Activated naive CD8-positive, alpha-beta T cell treated with anti-CD3 and anti-CD28 coated beads for 36 hours (primary cell): ENCODE measurements at regions not wholly inside any gene's neighbourhood (a gene's known extent, or its start where the extent isn't known, plus 50 kb on each side); places are given as distances from the start of the nearest gene placed in this dataset.

Source experiments
- DNase-seq: peaks from one replicate; pipeline ENCODE4 v3.0.0; 2021
- H3K27ac Mint-ChIP-seq: one replicate; pipeline ENCODE4 v1.8.0; 2022; ENCODE audit warnings: mild to moderate bottlenecking, moderate library complexity, mixed read lengths
- H3K27me3 Mint-ChIP-seq: one replicate; pipeline ENCODE4 v1.8.0; 2022; ENCODE audit warnings: mild to moderate bottlenecking, mixed read lengths
- H3K36me3 Mint-ChIP-seq: one replicate; pipeline ENCODE4 v1.8.0; 2021; ENCODE audit warnings: mild to moderate bottlenecking, mixed read lengths
- H3K4me1 Mint-ChIP-seq: one replicate; pipeline ENCODE4 v1.8.0; 2021; ENCODE audit warnings: mixed read lengths
- H3K4me3 Mint-ChIP-seq: one replicate; pipeline ENCODE4 v1.8.0; 2022; ENCODE audit warnings: mild to moderate bottlenecking, moderate library complexity, mixed read lengths
- H3K9me3 Mint-ChIP-seq: one replicate; pipeline ENCODE4 v1.8.0; 2022; ENCODE audit warnings: mixed read lengths

DNA sequence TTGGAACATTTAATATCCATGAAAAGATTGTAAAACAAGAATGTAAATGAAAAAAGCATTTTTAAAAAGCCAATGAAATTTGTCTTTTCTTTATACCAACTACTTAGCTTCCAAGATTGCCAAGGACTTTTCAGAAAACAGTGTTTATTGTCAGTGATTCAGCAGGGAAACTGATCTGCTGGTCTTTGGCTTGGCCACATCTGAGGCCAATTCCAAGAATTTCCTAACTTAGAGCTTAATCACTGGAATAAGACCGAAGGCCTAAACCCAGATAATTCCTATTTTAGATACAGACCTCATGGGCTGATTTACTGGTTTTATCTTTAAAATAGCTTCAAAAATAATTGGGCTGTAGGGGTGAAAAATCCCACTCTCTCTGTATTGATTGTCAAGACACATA lies 260.5 kb upstream of the RORA start:
- Mint-ChIP-seq H3K27ac (no peak overlapping the region), H3K36me3 (no peaks in the 10 kb centered on the region), H3K9me3 (no peaks in the 10 kb centered on the region), H3K4me3 (no peak overlapping the region), H3K27me3 (peaks cover 19% of the 10 kb centered on the region), H3K4me1 (no peaks in the 10 kb centered on the region)
- no peak for DNase-seq

- no peak for DNase-seq
- Mint-ChIP-seq H3K9me3 (no peaks in the 10 kb centered on the region), H3K36me3 (no peaks in the 10 kb centered on the region), H3K4me1 (no peaks in the 10 kb centered on the region), H3K27ac (no peak overlapping the region), H3K27me3 (peaks cover 31% of the 10 kb centered on the region), H3K4me3 (no peak overlapping the region)
These were observed 254.5 kb upstream of the RORA start for GRCh38 chr15:61483599-61483998.

DNA sequence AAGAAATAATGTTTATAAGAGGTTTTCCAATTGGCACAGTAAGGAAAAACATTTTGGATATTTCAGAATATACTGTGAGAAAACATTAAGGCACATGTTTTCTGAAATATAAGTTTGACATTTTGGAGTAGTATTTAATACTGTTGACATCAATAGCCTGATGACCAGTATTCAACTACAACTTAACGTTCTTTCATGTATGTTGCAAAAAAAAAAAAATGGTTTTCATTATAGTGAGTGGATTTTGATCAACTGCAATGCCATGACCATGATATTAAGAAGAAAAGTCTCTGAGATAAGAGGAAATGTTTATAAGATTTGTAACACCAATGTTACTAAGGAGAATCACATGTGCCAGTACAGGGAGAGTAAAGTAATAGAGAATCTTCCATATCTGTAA lies 252.8 kb upstream of the RORA start:
- H3K27me3 Mint-ChIP-seq: peaks cover 31% of the 10 kb centered on the region
- H3K4me1 Mint-ChIP-seq: no peaks in the 10 kb centered on the region
- H3K9me3 Mint-ChIP-seq: no peaks in the 10 kb centered on the region
- no peak for DNase-seq
- no peak overlapping the region for H3K4me3 Mint-ChIP-seq
- no peak overlapping the region for H3K27ac Mint-ChIP-seq
- no peaks in the 10 kb centered on the region for H3K36me3 Mint-ChIP-seq

DNA sequence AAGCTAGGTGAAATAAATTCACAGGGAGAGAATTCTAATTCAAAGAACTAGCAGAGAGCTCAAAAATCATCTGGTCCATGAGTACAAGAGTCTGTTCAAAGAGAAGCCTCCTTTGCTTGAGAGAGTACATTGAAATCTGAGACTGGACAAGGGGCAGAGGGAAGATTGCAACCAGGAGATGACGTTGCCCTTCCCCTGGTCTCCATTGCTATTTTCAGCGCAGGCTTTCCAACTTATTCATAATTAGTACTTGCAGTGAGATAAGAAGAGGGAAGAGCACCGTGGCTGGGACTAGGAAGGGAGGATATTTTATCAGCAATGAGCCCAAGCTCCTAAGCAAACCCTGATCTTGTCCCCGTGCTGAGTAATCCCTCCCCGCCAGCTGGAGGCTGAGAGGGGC lies 251.8 kb upstream of the RORA start:
- Mint-ChIP-seq H3K27ac (no peak overlapping the region), H3K9me3 (no peaks in the 10 kb centered on the region), H3K4me1 (no peaks in the 10 kb centered on the region), H3K27me3 (peaks cover 30% of the 10 kb centered on the region), H3K4me3 (no peak overlapping the region), H3K36me3 (no peaks in the 10 kb centered on the region)
- no peak for DNase-seq

GRCh38 chr15:61480295-61480694 lies 251.2 kb upstream of the RORA start:
- Mint-ChIP-seq H3K27me3 (peaks cover 30% of the 10 kb centered on the region), H3K36me3 (no peaks in the 10 kb centered on the region), H3K4me1 (no peaks in the 10 kb centered on the region), H3K4me3 (no peak overlapping the region), H3K27ac (no peak overlapping the region), H3K9me3 (no peaks in the 10 kb centered on the region)
- DNase-seq: no peak

DNA sequence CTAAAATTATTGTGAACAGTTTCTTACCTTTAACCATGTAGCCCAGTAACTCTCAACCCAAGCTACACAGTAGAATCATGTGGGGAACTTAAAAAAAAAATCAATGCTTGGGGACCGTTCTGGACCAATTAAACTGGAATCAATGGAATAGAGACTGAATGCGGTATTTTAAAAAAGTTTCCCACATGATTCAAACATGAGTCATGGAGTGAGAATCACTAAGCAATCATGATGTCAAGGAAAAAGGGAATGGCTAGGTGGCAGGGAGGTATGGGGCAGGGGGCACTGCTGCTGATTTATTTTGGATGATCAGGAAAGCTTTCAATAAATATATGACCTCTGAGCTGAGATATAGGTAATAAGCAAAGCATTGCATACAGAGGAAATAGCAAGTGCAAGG lies 250.5 kb upstream of the RORA start:
- Mint-ChIP-seq H3K9me3 (no peaks in the 10 kb centered on the region), H3K27ac (no peak overlapping the region), H3K4me3 (no peak overlapping the region), H3K36me3 (no peaks in the 10 kb centered on the region), H3K4me1 (no peaks in the 10 kb centered on the region), H3K27me3 (peaks cover 26% of the 10 kb centered on the region)
- DNase-seq: no peak

DNA sequence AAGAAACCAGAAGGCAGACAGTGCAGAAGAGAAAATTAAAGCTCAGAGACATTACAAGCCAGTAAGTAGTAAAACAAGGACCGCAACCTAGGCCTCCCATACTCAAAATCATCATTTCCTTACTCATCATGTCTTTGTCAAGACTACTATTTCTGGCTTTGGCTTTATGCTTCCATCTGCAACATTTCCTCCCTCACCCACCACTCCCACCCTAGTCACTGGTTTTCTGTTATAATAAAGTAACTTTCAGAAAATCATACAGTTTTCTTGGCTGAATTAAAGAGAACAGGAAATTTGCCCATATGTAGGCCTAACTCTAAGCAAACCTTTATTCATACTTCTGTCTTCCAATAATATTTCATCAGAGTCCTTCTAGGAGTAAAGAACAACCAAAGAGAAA lies 247.6 kb upstream of the RORA start:
- no peaks in the 10 kb centered on the region for H3K4me1 Mint-ChIP-seq
- no peak overlapping the region for H3K27ac Mint-ChIP-seq
- H3K36me3 Mint-ChIP-seq: no peaks in the 10 kb centered on the region

DNA sequence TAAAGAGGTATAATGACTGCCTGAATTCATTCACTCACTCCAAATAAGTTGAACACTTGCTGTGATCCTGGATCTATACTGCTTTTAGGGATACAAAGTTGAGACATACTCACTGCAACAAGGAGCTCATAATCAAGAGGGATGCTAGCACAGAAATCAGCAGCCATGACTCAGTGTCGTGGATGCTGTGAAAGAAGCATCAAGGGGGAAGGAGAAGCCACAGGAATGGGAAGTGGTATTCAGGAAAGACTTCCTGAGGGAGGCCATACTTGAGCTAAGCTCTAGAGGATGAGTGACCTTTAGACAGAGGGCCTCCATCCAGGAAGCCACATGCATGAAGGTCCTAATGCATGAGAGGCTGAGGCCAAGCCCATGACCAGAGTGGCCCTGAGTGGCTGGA lies 245.7 kb upstream of the RORA start:
- no peak for DNase-seq
- Mint-ChIP-seq H3K9me3 (no peaks in the 10 kb centered on the region), H3K4me3 (no peak overlapping the region), H3K27ac (no peak overlapping the region), H3K4me1 (no peaks in the 10 kb centered on the region), H3K36me3 (no peaks in the 10 kb centered on the region), H3K27me3 (peaks cover 23% of the 10 kb centered on the region)

More for the DNA sequence above, 247.6 kb upstream of the RORA start:
- Mint-ChIP-seq H3K27me3 (peaks cover 32% of the 10 kb centered on the region), H3K4me3 (no peak overlapping the region), H3K9me3 (no peaks in the 10 kb centered on the region)
- no peak for DNase-seq

DNA sequence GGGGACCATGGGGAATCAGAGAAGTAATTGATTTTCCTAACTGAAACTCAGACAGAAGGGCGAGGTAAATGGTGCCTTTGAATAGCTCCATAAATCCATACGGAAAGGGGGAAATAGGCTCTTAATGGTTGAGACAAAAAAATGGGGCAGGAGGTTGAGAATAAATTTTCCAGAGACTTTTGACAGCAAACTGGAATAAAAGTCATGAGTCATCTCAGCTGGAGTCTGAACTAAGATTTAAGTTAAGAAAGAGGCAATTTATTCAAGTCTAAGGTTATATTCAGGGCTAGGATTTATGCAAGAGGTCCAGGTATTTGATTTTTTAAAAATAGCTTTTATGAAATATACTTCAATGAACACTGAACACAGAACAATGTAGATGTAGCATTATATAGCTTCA lies 238.7 kb upstream of the RORA start:
- Mint-ChIP-seq H3K9me3 (no peaks in the 10 kb centered on the region), H3K4me1 (no peaks in the 10 kb centered on the region), H3K36me3 (no peaks in the 10 kb centered on the region), H3K27me3 (peaks cover 14% of the 10 kb centered on the region), H3K27ac (no peak overlapping the region), H3K4me3 (no peak overlapping the region)
- no peak for DNase-seq

- H3K27me3 Mint-ChIP-seq: peaks cover 15% of the 10 kb centered on the region
- H3K4me3 Mint-ChIP-seq: no peak overlapping the region
- H3K36me3 Mint-ChIP-seq: no peaks in the 10 kb centered on the region
- no peak overlapping the region for H3K27ac Mint-ChIP-seq
- no peaks in the 10 kb centered on the region for H3K4me1 Mint-ChIP-seq
- DNase-seq: no peak
- no peaks in the 10 kb centered on the region for H3K9me3 Mint-ChIP-seq
These were observed 230.9 kb upstream of the RORA start for GRCh38 chr15:61459785-61460707.

- H3K4me1 Mint-ChIP-seq: no peaks in the 10 kb centered on the region
- peaks cover 16% of the 10 kb centered on the region for H3K27me3 Mint-ChIP-seq
- DNase-seq: no peak
- H3K27ac Mint-ChIP-seq: no peak overlapping the region
- H3K4me3 Mint-ChIP-seq: no peak overlapping the region
- H3K9me3 Mint-ChIP-seq: no peaks in the 10 kb centered on the region
- H3K36me3 Mint-ChIP-seq: no peaks in the 10 kb centered on the region
These were observed 228.1 kb upstream of the RORA start for GRCh38 chr15:61457050-61457733.

- DNase-seq: no peak
- Mint-ChIP-seq H3K27ac (no peak overlapping the region), H3K4me1 (no peaks in the 10 kb centered on the region), H3K27me3 (peaks cover 19% of the 10 kb centered on the region), H3K36me3 (no peaks in the 10 kb centered on the region), H3K9me3 (no peaks in the 10 kb centered on the region), H3K4me3 (no peak overlapping the region)
These were observed 220.1 kb upstream of the RORA start for GRCh38 chr15:61449186-61449702.

GRCh38 chr15:61447981-61448380 lies 218.9 kb upstream of the RORA start:
- Mint-ChIP-seq H3K4me1 (peaks cover 2% of the 10 kb centered on the region), H3K9me3 (no peaks in the 10 kb centered on the region), H3K4me3 (no peak overlapping the region)

GRCh38 chr15:61444585-61444984 lies 215.5 kb upstream of the RORA start:
- H3K27ac Mint-ChIP-seq: no peak overlapping the region
- no peak overlapping the region for H3K4me3 Mint-ChIP-seq
- DNase-seq: no peak

More at GRCh38 chr15:61447981-61448380, 218.9 kb upstream of the RORA start:
- H3K36me3 Mint-ChIP-seq: no peaks in the 10 kb centered on the region
- no peak overlapping the region for H3K27ac Mint-ChIP-seq
- no peak for DNase-seq
- H3K27me3 Mint-ChIP-seq: peaks cover 24% of the 10 kb centered on the region

GRCh38 chr15:61442821-61443220 lies 213.7 kb upstream of the RORA start:
- H3K4me1 Mint-ChIP-seq: peaks cover 2% of the 10 kb centered on the region
- H3K36me3 Mint-ChIP-seq: no peaks in the 10 kb centered on the region
- DNase-seq: no peak
- no peak overlapping the region for H3K4me3 Mint-ChIP-seq
- no peaks in the 10 kb centered on the region for H3K9me3 Mint-ChIP-seq
- H3K27ac Mint-ChIP-seq: no peak overlapping the region
- peaks cover 24% of the 10 kb centered on the region for H3K27me3 Mint-ChIP-seq

More at GRCh38 chr15:61444585-61444984, 215.5 kb upstream of the RORA start:
- H3K36me3 Mint-ChIP-seq: no peaks in the 10 kb centered on the region
- peaks cover 30% of the 10 kb centered on the region for H3K27me3 Mint-ChIP-seq
- H3K9me3 Mint-ChIP-seq: no peaks in the 10 kb centered on the region
- peaks cover 2% of the 10 kb centered on the region for H3K4me1 Mint-ChIP-seq
